ENCODE measurements at regions not wholly inside any gene's neighbourhood (a gene's known extent, or its start where the extent isn't known, plus 50 kb on each side); places are given as distances from the start of the nearest gene placed in this dataset.

DNA sequence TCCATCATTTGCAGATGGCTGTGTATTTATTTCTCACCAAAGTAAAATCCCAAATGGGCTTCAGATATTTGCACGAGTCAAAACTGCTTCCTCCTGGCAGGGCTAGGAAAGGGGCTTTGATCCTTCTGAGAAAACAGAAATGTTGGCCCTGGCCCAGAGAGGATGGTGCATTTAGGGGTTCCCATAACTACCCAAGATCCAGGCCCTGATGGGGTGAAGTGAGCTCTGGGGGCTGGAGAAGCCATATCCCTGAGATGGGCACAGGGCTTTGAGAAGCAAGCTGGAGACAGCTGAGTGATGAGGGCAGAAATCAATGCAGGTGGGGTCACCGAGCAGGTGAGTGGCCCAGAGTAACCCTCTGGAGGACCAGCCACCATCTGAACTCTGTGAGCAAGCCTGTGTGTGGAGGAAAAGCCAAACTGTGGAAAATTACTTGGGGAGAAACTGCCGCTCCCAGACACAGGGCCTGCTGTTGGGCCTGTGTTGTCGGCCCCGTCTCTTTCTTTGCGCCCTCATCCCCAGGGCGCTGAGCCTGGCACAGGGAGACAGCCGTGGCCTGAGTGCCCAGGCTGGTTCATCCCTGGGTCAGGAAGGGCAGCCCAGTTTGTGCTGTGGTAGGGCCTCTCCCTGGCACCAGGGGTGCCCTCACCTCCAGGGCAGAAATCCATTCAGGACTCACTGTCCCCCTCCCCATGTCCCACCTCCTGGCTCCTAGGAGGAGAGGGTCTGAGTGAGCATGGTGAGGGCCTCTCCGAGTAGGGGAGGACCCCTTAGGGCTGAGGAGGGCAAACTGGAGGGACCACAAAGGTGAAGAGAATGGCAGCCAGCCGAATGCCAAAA, 167.8 kb upstream of the HAAO start:
- TF ChIP-seq CTCF (conservative IDR thresholded peaks at IDR 0.05; ENCODE audit: low read length) (no peak), EZH2phosphoT487 (IDR thresholded peaks at IDR 0.05; ENCODE audit: borderline replicate concordance, low read depth, low read length) (no peak)

Data from OCI-LY7 (cell line).